ENCODE measurements at regions not wholly inside any gene's neighbourhood (a gene's known extent, or its start where the extent isn't known, plus 50 kb on each side); places are given as distances from the start of the nearest gene placed in this dataset.

- no peak overlapping the region for H3T11ph ChIP-seq (ENCODE audit: low read length)
- no peaks in the 10 kb centered on the region; a peak in 1 of 7 replicates for H3K36me3 Mint-ChIP-seq (ENCODE audit: insufficient read depth in 1 of 3, low read depth in 3 of 3)
- H4K20me1 ChIP-seq (ENCODE audit: control insufficient read depth, insufficient read depth, insufficient read length) = no peaks in the 10 kb centered on the region
- H3K4ac ChIP-seq (ENCODE audit: low read depth, low read length) = no peak overlapping the region
- no peak overlapping the region for H2BK20ac ChIP-seq (ENCODE audit: low read depth, low read length, poor library complexity, severe bottlenecking)
- no peak overlapping the region for H3K27ac Mint-ChIP-seq
- no peak overlapping the region for H3K4me2 ChIP-seq (ENCODE audit: insufficient read depth, insufficient read length, low read length)
- H3K9ac ChIP-seq (ENCODE audit: extremely low read depth, insufficient read length, low read length) = no peak overlapping the region
- no peak overlapping the region for H4K91ac ChIP-seq (ENCODE audit: insufficient read length, low read depth, low read length)
- no peak overlapping the region for H3K4me3 Mint-ChIP-seq
- no peak overlapping the region for H4K5ac ChIP-seq (ENCODE audit: insufficient read length, low read depth, low read length)
- H3K27me3 ChIP-seq (ENCODE audit: insufficient read depth, low read length) = no peaks in the 10 kb centered on the region
- no peak overlapping the region for H3K27ac ChIP-seq (ENCODE audit: insufficient read length, low read depth, low read length)
- H3K27me3 Mint-ChIP-seq (ENCODE audit: low read depth) = no peaks in the 10 kb centered on the region
- no peak overlapping the region for H3K56ac ChIP-seq (ENCODE audit: insufficient read length, low read depth, low read length)
- peaks cover 6% of the 10 kb centered on the region; the same call in 1 of the 2 replicates for H3K4me1 ChIP-seq (ENCODE audit: insufficient read depth, low read length)
- H3K79me1 ChIP-seq (ENCODE audit: insufficient read depth, low read depth, low read length, poor library complexity, severe bottlenecking) = no peaks in the 10 kb centered on the region
- H3K4me1 Mint-ChIP-seq = peaks cover 28 to 34% of the 10 kb centered on the region in 2 experiments
- no peak overlapping the region for H2BK120ac ChIP-seq (ENCODE audit: low read depth, low read length, poor library complexity, severe bottlenecking)
- no peak overlapping the region for H2BK15ac ChIP-seq (ENCODE audit: low read depth, low read length)
- TF ChIP-seq CTCF (conservative IDR thresholded peaks at IDR 0.05) = no peak
- H2BK5ac ChIP-seq (ENCODE audit: insufficient read length, low read length) = no peak overlapping the region
- H2BK12ac ChIP-seq (ENCODE audit: insufficient read length, low read depth, low read length) = no peak overlapping the region
- WGBS (ENCODE audit: extremely low coverage, insufficient read length, low lambda C conversion rate) = no CpG with 5 or more reads among the region's 4 CpGs
- H3K23me2 ChIP-seq (ENCODE audit: insufficient read length, low read depth, low read length, poor library complexity, severe bottlenecking) = no peaks in the 10 kb centered on the region
- no peak overlapping the region for H3K18ac ChIP-seq (ENCODE audit: insufficient read length, low read depth, low read length)
- no peak overlapping the region for H3K23ac ChIP-seq (ENCODE audit: insufficient read length, low read depth, low read length)
- H2AFZ ChIP-seq (ENCODE audit: low read length) = no peak overlapping the region
- no peak overlapping the region for H4K8ac ChIP-seq (replicated peaks; ENCODE audit: insufficient read length, low read depth, low read length)
- DNase-seq = no peak
- no peaks in the 10 kb centered on the region for H3K9me3 ChIP-seq (ENCODE audit: control insufficient read depth, low read depth, low read length)
- H3K14ac ChIP-seq (ENCODE audit: insufficient read depth, low read length) = no peak overlapping the region
- peaks cover 0 to 2% of the 10 kb centered on the region in 2 experiments; a peak in 1 of 5 replicates for H3K9me3 Mint-ChIP-seq
- no peak overlapping the region for H2AK5ac ChIP-seq (ENCODE audit: insufficient read length, low read length)
- no peaks in the 10 kb centered on the region for H3K79me2 ChIP-seq (ENCODE audit: insufficient read depth, low read length)
Measured at GRCh38 chr12:39127401-39127800, 222.0 kb upstream of the CPNE8 start.

Measured in H9 (cell line).